Subcutaneous abdominal adipose tissue (tissue), 5 donors: ENCODE measurements at regions not wholly inside any gene's neighbourhood (a gene's known extent, or its start where the extent isn't known, plus 50 kb on each side); places are given as distances from the start of the nearest gene placed in this dataset.

Experiments
- H3K27ac ChIP-seq: one replicate; pipeline ENCODE4 v1.7.0; 2013; ENCODE audit warnings: low read depth, mild to moderate bottlenecking, inconsistent platforms, low read length, moderate library complexity
- H3K27me3 ChIP-seq, 5 donors: one replicate each; pipeline ENCODE4 v1.7.0; 2013; ENCODE audit warnings: low read length in 5 of 5, inconsistent platforms in 1 of 5; ENCODE audit not compliant: control insufficient read depth in 5 of 5, insufficient read depth in 4 of 5
- H3K36me3 ChIP-seq, 5 donors: one replicate each; pipeline ENCODE4 v1.7.0; 2013; ENCODE audit warnings: low read length in 5 of 5; ENCODE audit not compliant: control insufficient read depth in 5 of 5, insufficient read depth in 5 of 5
- H3K4me1 ChIP-seq, 5 donors: one replicate each; pipeline ENCODE4 v1.7.0; 2013; ENCODE audit warnings: low read length in 5 of 5, mild to moderate bottlenecking in 3 of 5, moderate library complexity in 1 of 5; ENCODE audit not compliant: control insufficient read depth in 5 of 5, insufficient read depth in 5 of 5
- H3K4me3 ChIP-seq, 5 donors: one replicate each; pipeline ENCODE4 v1.7.0; 2013; ENCODE audit warnings: low read length in 5 of 5, low read depth in 1 of 5
- H3K9ac ChIP-seq, 5 donors: one replicate each; pipeline ENCODE4 v1.7.0; 2013; ENCODE audit warnings: low read length in 5 of 5, mild to moderate bottlenecking in 4 of 5, moderate library complexity in 3 of 5
- H3K9me3 ChIP-seq, 5 donors: one replicate each; pipeline ENCODE4 v1.7.0; 2013; ENCODE audit warnings: low read length in 5 of 5; ENCODE audit not compliant: control insufficient read depth in 5 of 5
- donor health status: healthy.
- donor health status: healthy.
- donor health status: healthy.
- donor health status: healthy.
- donor health status: healthy.

GRCh38 chr11:36763187-36763586 lies 165.2 kb upstream of the RAG2 start:
- Histone ChIP-seq H3K9ac (no peak overlapping the region), H3K27me3 (no peaks in the 10 kb centered on the region), H3K36me3 (no peaks in the 10 kb centered on the region)

GRCh38 chr11:36757075-36757474 lies 159.0 kb upstream of the RAG2 start:
- Histone ChIP-seq H3K27me3 (peaks cover 0 to 4% (median 0%) of the 10 kb centered on the region in 5 donors), H3K9ac (no peak overlapping the region), H3K36me3 (no peaks in the 10 kb centered on the region), H3K27ac (no peak overlapping the region), H3K4me1 (no peaks in the 10 kb centered on the region), H3K4me3 (no peak overlapping the region), H3K9me3 (peaks cover 0 to 4% (median 0%) of the 10 kb centered on the region in 5 donors)

More at GRCh38 chr11:36763187-36763586, 165.2 kb upstream of the RAG2 start:
- peaks cover 0 to 4% (median 0%) of the 10 kb centered on the region in 5 donors for H3K9me3 ChIP-seq
- H3K27ac ChIP-seq: no peak overlapping the region
- H3K4me1 ChIP-seq: no peaks in the 10 kb centered on the region
- H3K4me3 ChIP-seq: no peak overlapping the region

GRCh38 chr11:36753960-36754359 lies 155.9 kb upstream of the RAG2 start:
- H3K27me3 ChIP-seq: peaks cover 0 to 4% (median 0%) of the 10 kb centered on the region in 5 donors
- H3K9me3 ChIP-seq: no peaks in the 10 kb centered on the region
- no peaks in the 10 kb centered on the region for H3K36me3 ChIP-seq
- no peak overlapping the region for H3K9ac ChIP-seq
- no peak overlapping the region for H3K4me3 ChIP-seq
- H3K4me1 ChIP-seq: no peaks in the 10 kb centered on the region
- H3K27ac ChIP-seq: no peak overlapping the region

GRCh38 chr11:36751996-36752395 lies 154.0 kb upstream of the RAG2 start:
- H3K27ac ChIP-seq: no peak overlapping the region
- H3K4me1 ChIP-seq: no peaks in the 10 kb centered on the region
- no peaks in the 10 kb centered on the region for H3K36me3 ChIP-seq
- H3K9ac ChIP-seq: no peak overlapping the region
- H3K4me3 ChIP-seq: no peak overlapping the region
- H3K27me3 ChIP-seq: peaks cover 0 to 6% (median 3%) of the 10 kb centered on the region in 5 donors
- no peaks in the 10 kb centered on the region for H3K9me3 ChIP-seq

- no peak overlapping the region for H3K9ac ChIP-seq
- H3K4me1 ChIP-seq: no peaks in the 10 kb centered on the region
- H3K4me3 ChIP-seq: no peak overlapping the region
- H3K27me3 ChIP-seq: peaks cover 0 to 6% (median 3%) of the 10 kb centered on the region in 5 donors
- H3K27ac ChIP-seq: no peak overlapping the region
- H3K9me3 ChIP-seq: no peaks in the 10 kb centered on the region
- no peaks in the 10 kb centered on the region for H3K36me3 ChIP-seq
Observed at GRCh38 chr11:36751335-36751781, 153.3 kb upstream of the RAG2 start.

- H3K9me3 ChIP-seq: no peaks in the 10 kb centered on the region
- peaks cover 0 to 6% (median 3%) of the 10 kb centered on the region in 5 donors for H3K27me3 ChIP-seq
- H3K4me1 ChIP-seq: no peaks in the 10 kb centered on the region
- no peak overlapping the region for H3K27ac ChIP-seq
- H3K4me3 ChIP-seq: no peak overlapping the region
- no peak overlapping the region for H3K9ac ChIP-seq
- no peaks in the 10 kb centered on the region for H3K36me3 ChIP-seq
Observed at GRCh38 chr11:36750349-36750748, 152.3 kb upstream of the RAG2 start.

DNA sequence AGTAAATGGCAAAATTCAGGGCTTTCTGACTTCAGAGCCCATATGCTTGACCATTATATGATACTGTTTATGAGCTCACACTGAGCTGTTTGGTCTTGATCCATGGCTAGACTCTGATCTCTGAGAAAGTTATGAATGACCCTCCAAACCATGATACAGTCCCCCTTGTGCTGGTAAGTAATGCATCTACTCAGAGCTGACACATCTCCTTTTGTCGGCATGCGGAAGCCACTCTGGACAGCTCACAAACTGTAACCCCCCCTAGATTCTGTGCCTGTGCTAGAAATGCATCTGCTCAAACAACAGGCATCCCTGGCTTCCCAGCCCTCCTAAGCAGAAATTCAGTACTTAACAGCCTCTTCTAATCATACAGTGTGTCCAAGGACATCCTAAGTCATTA lies 150.8 kb upstream of the RAG2 start:
- H3K27me3 ChIP-seq: peaks cover 0 to 6% (median 0%) of the 10 kb centered on the region in 5 donors
- no peak overlapping the region for H3K9ac ChIP-seq
- no peak overlapping the region for H3K27ac ChIP-seq
- no peaks in the 10 kb centered on the region for H3K9me3 ChIP-seq
- no peak overlapping the region for H3K4me3 ChIP-seq
- H3K36me3 ChIP-seq: no peaks in the 10 kb centered on the region
- H3K4me1 ChIP-seq: peaks cover 0 to 6% (median 0%) of the 10 kb centered on the region in 5 donors

- H3K27ac ChIP-seq: no peak overlapping the region
- peaks cover 0 to 6% (median 0%) of the 10 kb centered on the region in 5 donors for H3K27me3 ChIP-seq
- H3K4me1 ChIP-seq: peaks cover 0 to 6% (median 0%) of the 10 kb centered on the region in 5 donors
- H3K4me3 ChIP-seq: no peak overlapping the region
- H3K36me3 ChIP-seq: no peaks in the 10 kb centered on the region
- no peaks in the 10 kb centered on the region for H3K9me3 ChIP-seq
- H3K9ac ChIP-seq: no peak overlapping the region
Observed at GRCh38 chr11:36746886-36747710, 149.1 kb upstream of the RAG2 start.

- no peak overlapping the region for H3K9ac ChIP-seq
- H3K4me3 ChIP-seq: peak overlapping the region in 1 of 5 donors; percentile 9
- no peaks in the 10 kb centered on the region for H3K36me3 ChIP-seq
- no peak overlapping the region for H3K27ac ChIP-seq
- H3K4me1 ChIP-seq: peaks cover 0 to 6% (median 0%) of the 10 kb centered on the region in 5 donors
- H3K27me3 ChIP-seq: peaks cover 0 to 6% (median 0%) of the 10 kb centered on the region in 5 donors
- no peaks in the 10 kb centered on the region for H3K9me3 ChIP-seq
Observed at GRCh38 chr11:36744375-36745168, 146.5 kb upstream of the RAG2 start.

DNA sequence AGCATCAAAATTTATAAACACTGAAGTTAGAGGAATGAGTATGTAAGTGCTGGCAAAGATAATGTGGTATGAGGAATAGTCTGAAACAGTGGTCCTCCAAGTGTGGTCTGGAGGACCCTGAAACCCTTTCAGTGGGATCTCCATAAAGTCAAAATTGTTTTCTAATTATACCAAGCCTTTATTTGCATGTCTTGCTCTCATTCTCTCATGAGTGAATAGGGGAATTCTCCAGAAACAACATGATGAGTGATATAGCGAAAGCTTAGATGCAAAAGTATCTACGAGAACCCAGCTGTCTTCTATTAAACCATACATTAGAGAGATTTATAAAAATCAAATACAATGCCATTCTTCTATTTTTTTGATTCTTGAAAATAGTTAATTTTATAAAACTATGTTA lies 145.0 kb upstream of the RAG2 start:
- Histone ChIP-seq H3K27me3 (peaks cover 0 to 4% (median 0%) of the 10 kb centered on the region in 5 donors), H3K36me3 (no peaks in the 10 kb centered on the region), H3K4me3 (no peak overlapping the region), H3K4me1 (peaks cover 0 to 6% (median 0%) of the 10 kb centered on the region in 5 donors), H3K27ac (no peak overlapping the region), H3K9me3 (no peaks in the 10 kb centered on the region), H3K9ac (no peak overlapping the region)
